ENCODE measurements at regions not wholly inside any gene's neighbourhood (a gene's known extent, or its start where the extent isn't known, plus 50 kb on each side); places are given as distances from the start of the nearest gene placed in this dataset.

- DNase-seq, result no peak
These were observed 279.1 kb upstream of the IL12B start for GRCh38 chr5:159609359-159609758.

GRCh38 chr5:159610966-159611579, 280.8 kb upstream of the IL12B start:
- DNase-seq, result no peak

- DNase-seq, result no peak
These were observed 286.7 kb upstream of the IL12B start for GRCh38 chr5:159616952-159617351.

GRCh38 chr5:159619826-159620225, 289.5 kb upstream of the IL12B start:
- DNase-seq, result no peak

- DNase-seq, result no peak
These were observed 290.7 kb upstream of the IL12B start for GRCh38 chr5:159620853-159621540.

GRCh38 chr5:159628703-159629102, 287.6 kb upstream of the ADRA1B start:
- DNase-seq, result no peak

- DNase-seq, result no peak
These were observed 287.1 kb upstream of the ADRA1B start for GRCh38 chr5:159629158-159629557.

GRCh38 chr5:159630545-159630944, 285.7 kb upstream of the ADRA1B start:
- no peak for DNase-seq

GRCh38 chr5:159631001-159631400, 285.3 kb upstream of the ADRA1B start:
- no peak for DNase-seq

- DNase-seq, result no peak
These were observed 283.4 kb upstream of the ADRA1B start for GRCh38 chr5:159632866-159633265.

GRCh38 chr5:159638481-159638880, 277.8 kb upstream of the ADRA1B start:
- no peak for DNase-seq

- DNase-seq, result no peak
These were observed 277.2 kb upstream of the ADRA1B start for GRCh38 chr5:159638954-159639559.

GRCh38 chr5:159639590-159639989, 276.7 kb upstream of the ADRA1B start:
- no peak for DNase-seq

- no peak for DNase-seq
These were observed 275.8 kb upstream of the ADRA1B start for GRCh38 chr5:159640446-159640845.

- no peak for DNase-seq
These were observed 275.4 kb upstream of the ADRA1B start for GRCh38 chr5:159640921-159641320.

- DNase-seq, result no peak
These were observed 274.8 kb upstream of the ADRA1B start for GRCh38 chr5:159641371-159642039.

- no peak for DNase-seq
These were observed 273.9 kb upstream of the ADRA1B start for GRCh38 chr5:159642379-159642778.

- DNase-seq, result no peak
These were observed 272.2 kb upstream of the ADRA1B start for GRCh38 chr5:159644053-159644452.

- DNase-seq, result no peak
These were observed 271.0 kb upstream of the ADRA1B start for GRCh38 chr5:159645179-159645846.

- no peak for DNase-seq
These were observed 265.5 kb upstream of the ADRA1B start for GRCh38 chr5:159650803-159651202.

- no peak for DNase-seq
These were observed 260.4 kb upstream of the ADRA1B start for GRCh38 chr5:159655757-159656409.

- DNase-seq, result no peak
These were observed 259.0 kb upstream of the ADRA1B start for GRCh38 chr5:159657298-159657697.

- DNase-seq, result no peak
These were observed 258.5 kb upstream of the ADRA1B start for GRCh38 chr5:159657771-159658170.

Measured in activated T-cell treated with anti-CD3 and anti-CD28 coated beads, Interleukin-2, amount 50 U/mL, for 1 hour (primary cell).